Endothelial cell (in vitro differentiated cells): ENCODE measurements at regions not wholly inside any gene's neighbourhood (a gene's known extent, or its start where the extent isn't known, plus 50 kb on each side); places are given as distances from the start of the nearest gene placed in this dataset.

Source experiments
- DNase-seq: peaks from one replicate; pipeline ENCODE4 v3.0.0; 2021; ENCODE audit warnings: low spot score
- H3K27ac Mint-ChIP-seq: one replicate; pipeline ENCODE4 v1.8.0; 2021; ENCODE audit warnings: mixed read lengths, inconsistent platforms; ENCODE audit not compliant: unreplicated experiment
- H3K27me3 Mint-ChIP-seq: one replicate; pipeline ENCODE4 v1.8.0; 2021; ENCODE audit warnings: mild to moderate bottlenecking, moderate library complexity, mixed read lengths, inconsistent platforms; ENCODE audit not compliant: unreplicated experiment
- H3K36me3 Mint-ChIP-seq: one replicate; pipeline ENCODE4 v1.8.0; 2021; ENCODE audit warnings: mild to moderate bottlenecking, low read depth, mixed read lengths, inconsistent platforms; ENCODE audit not compliant: unreplicated experiment
- H3K4me1 Mint-ChIP-seq: one replicate; pipeline ENCODE4 v1.8.0; 2021; ENCODE audit warnings: mild to moderate bottlenecking, mixed read lengths, inconsistent platforms; ENCODE audit not compliant: unreplicated experiment
- H3K4me3 Mint-ChIP-seq: one replicate; pipeline ENCODE4 v1.8.0; 2021; ENCODE audit warnings: mild to moderate bottlenecking, mixed read lengths, inconsistent platforms; ENCODE audit not compliant: unreplicated experiment
- H3K9me3 Mint-ChIP-seq: one replicate; pipeline ENCODE4 v1.8.0; 2021; ENCODE audit warnings: mixed read lengths, inconsistent platforms; ENCODE audit not compliant: unreplicated experiment
- TF ChIP-seq, protein P1 (sequence below): fragments of 200-600 bp; sonication (generic); IDR thresholded peaks from one replicate; pipeline ENCODE4 v1.5.0; 2021; ENCODE audit warnings: antibody characterized with exemption; ENCODE audit not compliant: unreplicated experiment

GRCh38 chr2:145108361-145108778 is 588.5 kb upstream of the ZEB2 start:
- DNase-seq, result no peak
- TF ChIP-seq, protein P1, sequence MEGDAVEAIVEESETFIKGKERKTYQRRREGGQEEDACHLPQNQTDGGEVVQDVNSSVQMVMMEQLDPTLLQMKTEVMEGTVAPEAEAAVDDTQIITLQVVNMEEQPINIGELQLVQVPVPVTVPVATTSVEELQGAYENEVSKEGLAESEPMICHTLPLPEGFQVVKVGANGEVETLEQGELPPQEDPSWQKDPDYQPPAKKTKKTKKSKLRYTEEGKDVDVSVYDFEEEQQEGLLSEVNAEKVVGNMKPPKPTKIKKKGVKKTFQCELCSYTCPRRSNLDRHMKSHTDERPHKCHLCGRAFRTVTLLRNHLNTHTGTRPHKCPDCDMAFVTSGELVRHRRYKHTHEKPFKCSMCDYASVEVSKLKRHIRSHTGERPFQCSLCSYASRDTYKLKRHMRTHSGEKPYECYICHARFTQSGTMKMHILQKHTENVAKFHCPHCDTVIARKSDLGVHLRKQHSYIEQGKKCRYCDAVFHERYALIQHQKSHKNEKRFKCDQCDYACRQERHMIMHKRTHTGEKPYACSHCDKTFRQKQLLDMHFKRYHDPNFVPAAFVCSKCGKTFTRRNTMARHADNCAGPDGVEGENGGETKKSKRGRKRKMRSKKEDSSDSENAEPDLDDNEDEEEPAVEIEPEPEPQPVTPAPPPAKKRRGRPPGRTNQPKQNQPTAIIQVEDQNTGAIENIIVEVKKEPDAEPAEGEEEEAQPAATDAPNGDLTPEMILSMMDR, result no peak
- no peak overlapping the region for H3K4me3 Mint-ChIP-seq
- no peaks in the 10 kb centered on the region for H3K4me1 Mint-ChIP-seq
- H3K36me3 Mint-ChIP-seq, result no peaks in the 10 kb centered on the region
- no peak overlapping the region for H3K27ac Mint-ChIP-seq
- H3K27me3 Mint-ChIP-seq, result no peaks in the 10 kb centered on the region
- H3K9me3 Mint-ChIP-seq, result no peaks in the 10 kb centered on the region

- TF ChIP-seq, protein P1, result no peak
- DNase-seq, result no peak
- no peaks in the 10 kb centered on the region for H3K27me3 Mint-ChIP-seq
- H3K4me1 Mint-ChIP-seq, result no peaks in the 10 kb centered on the region
- no peaks in the 10 kb centered on the region for H3K36me3 Mint-ChIP-seq
- H3K27ac Mint-ChIP-seq, result no peak overlapping the region
- H3K9me3 Mint-ChIP-seq, result no peaks in the 10 kb centered on the region
- H3K4me3 Mint-ChIP-seq, result no peak overlapping the region
These were observed 586.4 kb upstream of the ZEB2 start for GRCh38 chr2:145106293-145106692.

GRCh38 chr2:145102706-145103105 is 582.8 kb upstream of the ZEB2 start:
- Mint-ChIP-seq H3K27me3 (no peaks in the 10 kb centered on the region), H3K4me3 (no peak overlapping the region), H3K27ac (no peak overlapping the region), H3K9me3 (no peaks in the 10 kb centered on the region), H3K4me1 (no peaks in the 10 kb centered on the region), H3K36me3 (no peaks in the 10 kb centered on the region)
- no peak for DNase-seq
- TF ChIP-seq, protein P1, result no peak

DNA sequence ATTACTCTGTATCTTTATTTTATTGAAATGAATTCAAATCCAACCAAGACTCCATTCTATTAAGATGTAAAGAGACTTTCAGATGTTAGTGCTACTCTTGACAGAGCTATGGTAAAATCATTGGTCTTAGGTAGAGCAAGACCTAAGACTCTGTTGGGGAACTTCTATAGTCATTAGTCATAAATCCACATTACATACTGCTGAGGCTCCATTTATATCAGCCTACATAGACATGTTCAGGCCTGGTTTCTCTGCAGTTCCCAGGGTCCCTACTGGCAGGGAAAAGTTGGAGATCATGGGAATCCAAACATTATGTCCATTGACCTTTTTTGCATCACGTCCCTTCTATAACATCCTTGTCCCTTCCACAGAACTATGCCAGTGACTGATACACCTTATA is 580.4 kb upstream of the ZEB2 start:
- TF ChIP-seq, protein P1, result no peak
- no peak overlapping the region for H3K27ac Mint-ChIP-seq
- H3K9me3 Mint-ChIP-seq, result no peaks in the 10 kb centered on the region
- no peaks in the 10 kb centered on the region for H3K27me3 Mint-ChIP-seq
- H3K4me3 Mint-ChIP-seq, result no peak overlapping the region
- no peak for DNase-seq
- H3K4me1 Mint-ChIP-seq, result no peaks in the 10 kb centered on the region
- no peaks in the 10 kb centered on the region for H3K36me3 Mint-ChIP-seq

- Mint-ChIP-seq H3K27me3 (no peaks in the 10 kb centered on the region), H3K4me3 (no peak overlapping the region), H3K27ac (no peak overlapping the region), H3K9me3 (no peaks in the 10 kb centered on the region), H3K36me3 (no peaks in the 10 kb centered on the region), H3K4me1 (no peaks in the 10 kb centered on the region)
- DNase-seq, result no peak
- TF ChIP-seq, protein P1, result no peak
These were observed 576.7 kb upstream of the ZEB2 start for GRCh38 chr2:145096582-145096981.
